HL-60 (cell line): ENCODE measurements at regions not wholly inside any gene's neighbourhood (a gene's known extent, or its start where the extent isn't known, plus 50 kb on each side); places are given as distances from the start of the nearest gene placed in this dataset.
"Not testable (repeated sequence)": the region's sequence is repeated elsewhere in the genome, so short reads cannot be mapped to it uniquely, and the experiment has no call there.

ENCODE experiments used
- TF ChIP-seq, protein P1 (sequence below): IDR thresholded peaks from one replicate; pipeline ENCODE4 v1.5.1; 2011; ENCODE audit warnings: low read length, control low read depth, inconsistent platforms; ENCODE audit not compliant: insufficient read depth
- TF ChIP-seq, protein P2 (sequence below): IDR thresholded peaks from 2 replicates; pipeline ENCODE4 v1.6.1; 2012; ENCODE audit warnings: low read depth; ENCODE audit not compliant: insufficient replicate concordance

DNA sequence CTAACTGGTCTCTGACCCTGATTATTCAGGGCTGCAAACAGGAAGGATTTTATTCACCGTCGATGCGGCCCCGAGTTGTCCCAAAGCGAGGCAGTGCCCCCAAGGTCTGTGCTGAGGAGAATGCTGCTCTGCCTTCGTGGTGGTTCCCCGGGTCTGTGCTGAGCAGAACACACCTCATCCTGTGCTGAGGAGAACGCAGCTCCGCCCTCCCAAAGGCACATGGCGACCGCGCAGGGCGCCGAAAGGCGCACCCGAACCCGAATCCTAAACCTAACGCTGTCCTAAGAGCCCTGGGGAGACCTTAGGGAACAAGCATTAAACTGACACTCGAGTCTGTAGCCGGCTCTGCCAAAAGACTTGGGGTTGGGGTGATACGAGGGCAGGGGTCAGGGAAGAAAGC, 3013.5 kb upstream of the TEKT4 start:
- TF ChIP-seq, protein P1, sequence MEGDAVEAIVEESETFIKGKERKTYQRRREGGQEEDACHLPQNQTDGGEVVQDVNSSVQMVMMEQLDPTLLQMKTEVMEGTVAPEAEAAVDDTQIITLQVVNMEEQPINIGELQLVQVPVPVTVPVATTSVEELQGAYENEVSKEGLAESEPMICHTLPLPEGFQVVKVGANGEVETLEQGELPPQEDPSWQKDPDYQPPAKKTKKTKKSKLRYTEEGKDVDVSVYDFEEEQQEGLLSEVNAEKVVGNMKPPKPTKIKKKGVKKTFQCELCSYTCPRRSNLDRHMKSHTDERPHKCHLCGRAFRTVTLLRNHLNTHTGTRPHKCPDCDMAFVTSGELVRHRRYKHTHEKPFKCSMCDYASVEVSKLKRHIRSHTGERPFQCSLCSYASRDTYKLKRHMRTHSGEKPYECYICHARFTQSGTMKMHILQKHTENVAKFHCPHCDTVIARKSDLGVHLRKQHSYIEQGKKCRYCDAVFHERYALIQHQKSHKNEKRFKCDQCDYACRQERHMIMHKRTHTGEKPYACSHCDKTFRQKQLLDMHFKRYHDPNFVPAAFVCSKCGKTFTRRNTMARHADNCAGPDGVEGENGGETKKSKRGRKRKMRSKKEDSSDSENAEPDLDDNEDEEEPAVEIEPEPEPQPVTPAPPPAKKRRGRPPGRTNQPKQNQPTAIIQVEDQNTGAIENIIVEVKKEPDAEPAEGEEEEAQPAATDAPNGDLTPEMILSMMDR = not testable (repeated sequence)
- TF ChIP-seq, protein P2, sequence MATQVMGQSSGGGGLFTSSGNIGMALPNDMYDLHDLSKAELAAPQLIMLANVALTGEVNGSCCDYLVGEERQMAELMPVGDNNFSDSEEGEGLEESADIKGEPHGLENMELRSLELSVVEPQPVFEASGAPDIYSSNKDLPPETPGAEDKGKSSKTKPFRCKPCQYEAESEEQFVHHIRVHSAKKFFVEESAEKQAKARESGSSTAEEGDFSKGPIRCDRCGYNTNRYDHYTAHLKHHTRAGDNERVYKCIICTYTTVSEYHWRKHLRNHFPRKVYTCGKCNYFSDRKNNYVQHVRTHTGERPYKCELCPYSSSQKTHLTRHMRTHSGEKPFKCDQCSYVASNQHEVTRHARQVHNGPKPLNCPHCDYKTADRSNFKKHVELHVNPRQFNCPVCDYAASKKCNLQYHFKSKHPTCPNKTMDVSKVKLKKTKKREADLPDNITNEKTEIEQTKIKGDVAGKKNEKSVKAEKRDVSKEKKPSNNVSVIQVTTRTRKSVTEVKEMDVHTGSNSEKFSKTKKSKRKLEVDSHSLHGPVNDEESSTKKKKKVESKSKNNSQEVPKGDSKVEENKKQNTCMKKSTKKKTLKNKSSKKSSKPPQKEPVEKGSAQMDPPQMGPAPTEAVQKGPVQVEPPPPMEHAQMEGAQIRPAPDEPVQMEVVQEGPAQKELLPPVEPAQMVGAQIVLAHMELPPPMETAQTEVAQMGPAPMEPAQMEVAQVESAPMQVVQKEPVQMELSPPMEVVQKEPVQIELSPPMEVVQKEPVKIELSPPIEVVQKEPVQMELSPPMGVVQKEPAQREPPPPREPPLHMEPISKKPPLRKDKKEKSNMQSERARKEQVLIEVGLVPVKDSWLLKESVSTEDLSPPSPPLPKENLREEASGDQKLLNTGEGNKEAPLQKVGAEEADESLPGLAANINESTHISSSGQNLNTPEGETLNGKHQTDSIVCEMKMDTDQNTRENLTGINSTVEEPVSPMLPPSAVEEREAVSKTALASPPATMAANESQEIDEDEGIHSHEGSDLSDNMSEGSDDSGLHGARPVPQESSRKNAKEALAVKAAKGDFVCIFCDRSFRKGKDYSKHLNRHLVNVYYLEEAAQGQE = not testable (repeated sequence)
